K562 (cell line): ENCODE measurements at regions not wholly inside any gene's neighbourhood (a gene's known extent, or its start where the extent isn't known, plus 50 kb on each side); places are given as distances from the start of the nearest gene placed in this dataset.

Experiments used
- ATAC-seq: fragments of 200-7000 bp; cut with Tn5 transposase; 3 replicates; pipeline ENCODE4 v1.9.1; 2020; ENCODE audit warnings: moderate library complexity
- BruUV-seq: library from RNA; stranded (reverse); fragments of 400-500 nt; replicated peaks from 2 replicates; lab custom pipeline; 2021; lab: Mats Ljungman, UMichigan
- CTCF ChIA-PET: fragments of 300-600 bp; formaldehyde crosslinking; extraction: SDS; loops from one replicate; lab custom pipeline; 2021; ENCODE audit warnings: low intra/inter-chr PET ratio; lab: Yijun Ruan, JAX
- POLR2A ChIA-PET: fragments of 300-600, 350-650 bp; sonication (Branson Sonifier 250); formaldehyde crosslinking; extraction: SDS; loops from one replicate; lab custom pipeline; 2021; ENCODE audit warnings: antibody characterized with exemption, inconsistent platforms; lab: Yijun Ruan, JAX
- DNase-seq, 4 experiments: peaks; one replicate each; pipeline versions ENCODE4 v3.0.0 to v3.0.0-alpha.2; 2011 to 2018; ENCODE audit warnings: low spot score in 3 of 4, mixed read lengths in 3 of 4; ENCODE audit errors: extremely low read depth in 1 of 4
- FAIRE-seq: peaks from 2 replicates; lab custom pipeline; 2011; peaks lifted over from hg19 to GRCh38; lab: Jason Lieb, UNC
- H2AFZ ChIP-seq: 2 replicates; pipeline ENCODE4 v1.6.0; 2011; ENCODE audit warnings: low read depth, low read length, control low read depth, inconsistent platforms
- H3K27ac ChIP-seq: fragments of 200-600 bp; 3 replicates; pipeline ENCODE4 v1.8.0; 2011; ENCODE audit warnings: low read depth, mild to moderate bottlenecking, control low read depth, inconsistent platforms, low read length, moderate library complexity, mixed read lengths; ENCODE audit errors: extremely low read depth
- H3K27me3 ChIP-seq, 2 experiments: fragments of 300-600 bp in 1 of 2; 2 replicates in 1 of 2; 3 replicates in 1 of 2; pipeline versions ENCODE4 v1.6.0 to v1.8.0; 2011; ENCODE audit warnings: inconsistent platforms in 2 of 2, low read length in 2 of 2, mild to moderate bottlenecking in 1 of 2, mixed read lengths in 1 of 2, moderate library complexity in 1 of 2; ENCODE audit not compliant: control insufficient read depth in 2 of 2, insufficient read depth in 2 of 2
- H3K36me3 ChIP-seq: fragments of 300-600 bp; 3 replicates; pipeline ENCODE4 v1.8.0; 2011; ENCODE audit warnings: mild to moderate bottlenecking, low read length, inconsistent platforms; ENCODE audit not compliant: control insufficient read depth, insufficient read depth
- H3K4me1 ChIP-seq, 2 experiments: fragments of 200-600 bp in 1 of 2; replicated peaks in 1 of 2; 2 replicates in 1 of 2; 3 replicates in 1 of 2; pipeline versions ENCODE4 v1.5.1 to v1.8.0; 2011; ENCODE audit warnings: inconsistent platforms in 2 of 2, low read length in 2 of 2, mild to moderate bottlenecking in 1 of 2, mixed read lengths in 1 of 2, moderate library complexity in 1 of 2; ENCODE audit not compliant: control insufficient read depth in 2 of 2, insufficient read depth in 2 of 2
- H3K4me2 ChIP-seq: 2 replicates; pipeline ENCODE4 v1.6.1; 2011; ENCODE audit warnings: low read length, control low read depth, inconsistent platforms, mixed read lengths; ENCODE audit not compliant: insufficient read depth
- H3K4me3 ChIP-seq: fragments of 200-600 bp; sonication (generic), shearing (Covaris generic); 2 replicates; pipeline ENCODE4 v1.5.1; 2016; ENCODE audit warnings: control low read depth, inconsistent platforms
- H3K79me2 ChIP-seq: fragments of 200-600 bp; 3 replicates; pipeline ENCODE4 v1.8.0; 2011; ENCODE audit warnings: low read length, inconsistent platforms; ENCODE audit not compliant: control insufficient read depth, insufficient read depth
- H3K9ac ChIP-seq, 2 experiments: 2 replicates each; pipeline versions ENCODE4 v1.6.0 to v1.6.1; 2011; ENCODE audit warnings: low read depth in 2 of 2, low read length in 2 of 2, control low read depth in 1 of 2, inconsistent platforms in 1 of 2, mild to moderate bottlenecking in 1 of 2, mixed read lengths in 1 of 2; ENCODE audit not compliant: insufficient read depth in 1 of 2
- H3K9me1 ChIP-seq: one replicate; pipeline ENCODE4 v1.6.0; 2011; ENCODE audit warnings: inconsistent platforms, mild to moderate bottlenecking, low read length, moderate library complexity; ENCODE audit not compliant: control insufficient read depth, insufficient read depth
- H3K9me3 ChIP-seq: replicated peaks from 2 replicates; pipeline ENCODE4 v1.5.1; 2011; ENCODE audit warnings: low read depth, low read length, inconsistent platforms; ENCODE audit not compliant: control insufficient read depth, insufficient read depth
- H4K20me1 ChIP-seq: replicated peaks from 2 replicates; pipeline ENCODE4 v1.6.1; 2011; ENCODE audit warnings: low read length, inconsistent platforms, mixed read lengths; ENCODE audit not compliant: control insufficient read depth, insufficient read depth
- DEAF1 ChIP-seq: fragments of 450-650 bp; formaldehyde crosslinking; IDR thresholded peaks from 2 replicates; pipeline ENCODE4 v1.4.0; 2020; ENCODE audit warnings: mild to moderate bottlenecking, moderate library complexity
- NR2F6 ChIP-seq: fragments of 450-650 bp; formaldehyde crosslinking; IDR thresholded peaks from 2 replicates; pipeline ENCODE4 v1.4.0; 2020; ENCODE audit warnings: mild to moderate bottlenecking
- ZNF224 ChIP-seq: sonication (generic); formaldehyde crosslinking; IDR thresholded peaks from 2 replicates; pipeline ENCODE4 v1.8.0; 2022; ENCODE audit warnings: mild to moderate bottlenecking, missing genetic modification reagents
- ZNF507 ChIP-seq: conservative IDR thresholded peaks from 2 replicates; pipeline ENCODE4 v1.6.1; 2017; ENCODE audit warnings: missing genetic modification characterization, missing compliant biosample characterization
- WGBS: fragments of 100-300 bp; shearing (Covaris generic); methylation state at CpG from one replicate; pipeline ENCODE4 v1.1.6; 2016; ENCODE audit warnings: low coverage, mixed read lengths; ENCODE audit not compliant: insufficient coverage; ENCODE audit errors: missing lambda C conversion rate; 5-methylcytosine and 5-hydroxymethylcytosine counted together
- in situ Hi-C: fragments of 300-500 bp; cut with MboI; formaldehyde crosslinking; loops from 4 replicates; pipeline ENCODE4 v1.15.0; 2018; ENCODE audit warnings: inconsistent platforms, mixed read lengths
- intact Hi-C: fragments of 100-400 bp; cut with micrococcal nuclease; formaldehyde crosslinking; loops from 2 replicates; pipeline ENCODE4 v1.14.2; 2022
- TF ChIP-seq, protein P1 (sequence below): IDR thresholded peaks from 2 replicates; pipeline ENCODE4 v1.6.1; 2011; ENCODE audit not compliant: insufficient read length; ENCODE audit errors: extremely low read depth

DNA sequence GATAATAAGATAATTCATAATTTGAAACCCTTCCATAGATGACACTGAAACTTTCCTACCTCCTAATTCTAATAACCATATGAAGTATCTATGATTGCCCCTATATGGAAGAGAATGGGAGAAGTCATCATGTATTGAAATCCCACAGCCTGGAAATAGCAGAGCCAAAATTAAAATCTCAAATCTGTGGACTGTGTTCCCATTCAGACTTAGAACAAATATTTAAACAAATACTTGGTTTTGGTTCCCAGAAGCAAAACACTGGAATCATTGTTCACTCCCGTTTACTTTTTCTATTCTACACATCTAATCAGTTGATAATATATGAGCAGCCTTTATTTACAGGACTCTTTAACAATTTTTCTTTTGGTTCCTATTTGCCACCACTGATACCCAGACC is 92.6 kb upstream of the PTPRD start:
- no peak overlapping the region for H2AFZ ChIP-seq
- ChIA-PET CTCF (no interaction called here), POLR2A (no interaction called here)
- no peak overlapping the region for H3K9ac ChIP-seq
- no peaks in the 10 kb centered on the region for H3K9me1 ChIP-seq
- H3K36me3 ChIP-seq, result no peaks in the 10 kb centered on the region
- FAIRE-seq (no peak), DNase-seq (no peak), ATAC-seq (no peak)
- no peaks in the 10 kb centered on the region for H3K27me3 ChIP-seq
- 0% methylated on average over 1 of the region's 1 CpG for WGBS
- H3K9me3 ChIP-seq, result no peaks in the 10 kb centered on the region
- no peak overlapping the region for H3K27ac ChIP-seq
- intact Hi-C loops (no loop called here), in situ Hi-C loops (no loop called here)
- H3K79me2 ChIP-seq, result no peaks in the 10 kb centered on the region
- BruUV-seq, result no TSS peak
- H3K4me1 ChIP-seq, result no peaks in the 10 kb centered on the region
- no peak overlapping the region for H3K4me2 ChIP-seq
- TF ChIP-seq ZNF224 (CRISPR knock-in tag) (no peak), ZNF507 (no peak)
- no peak overlapping the region for H3K4me3 ChIP-seq
- no peaks in the 10 kb centered on the region for H4K20me1 ChIP-seq

DNA sequence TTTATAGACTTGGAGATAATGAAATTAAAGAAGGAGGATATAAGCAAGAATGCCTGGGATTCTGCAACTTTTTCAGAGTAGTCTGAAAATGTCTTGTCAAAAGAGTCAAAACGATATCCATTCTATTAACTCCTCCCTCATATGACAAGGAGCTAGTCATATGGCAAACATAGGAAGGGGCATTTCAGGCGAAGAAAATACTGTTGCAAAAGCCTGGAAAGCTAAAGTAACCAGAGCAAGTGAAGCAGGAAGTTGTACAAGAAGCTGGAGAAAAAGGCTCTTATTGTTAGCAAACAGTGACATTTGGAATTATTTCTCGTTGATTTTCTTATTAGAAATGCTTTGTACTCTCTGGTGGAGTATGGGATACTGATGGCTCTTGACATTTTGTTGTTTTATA is 94.0 kb upstream of the PTPRD start:
- in situ Hi-C loops (no loop called here), intact Hi-C loops (no loop called here)
- no peak for TF ChIP-seq NR2F6 (CRISPR knock-in tag)
- TF ChIP-seq, protein P1, sequence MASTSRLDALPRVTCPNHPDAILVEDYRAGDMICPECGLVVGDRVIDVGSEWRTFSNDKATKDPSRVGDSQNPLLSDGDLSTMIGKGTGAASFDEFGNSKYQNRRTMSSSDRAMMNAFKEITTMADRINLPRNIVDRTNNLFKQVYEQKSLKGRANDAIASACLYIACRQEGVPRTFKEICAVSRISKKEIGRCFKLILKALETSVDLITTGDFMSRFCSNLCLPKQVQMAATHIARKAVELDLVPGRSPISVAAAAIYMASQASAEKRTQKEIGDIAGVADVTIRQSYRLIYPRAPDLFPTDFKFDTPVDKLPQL, result no peak
- TF ChIP-seq DEAF1 (CRISPR knock-in tag), result no peak
- Histone ChIP-seq H3K27me3 (no peaks in the 10 kb centered on the region), H3K4me2 (no peak overlapping the region), H2AFZ (no peak overlapping the region), H3K9ac (no peak overlapping the region), H3K27ac (no peak overlapping the region), H3K9me3 (no peaks in the 10 kb centered on the region), H3K4me1 (no peaks in the 10 kb centered on the region), H3K36me3 (no peaks in the 10 kb centered on the region), H3K4me3 (no peak overlapping the region), H3K79me2 (no peaks in the 10 kb centered on the region), H3K9me1 (no peaks in the 10 kb centered on the region), H4K20me1 (no peaks in the 10 kb centered on the region)
- FAIRE-seq (no peak), ATAC-seq (no peak), DNase-seq (no peak)
- CTCF ChIA-PET, result no interaction called here
- POLR2A ChIA-PET, result no interaction called here
- WGBS, result 3% methylated on average over 3 of the region's 3 CpGs
- no TSS peak for BruUV-seq
